ENCODE measurements at regions not wholly inside any gene's neighbourhood (a gene's known extent, or its start where the extent isn't known, plus 50 kb on each side); places are given as distances from the start of the nearest gene placed in this dataset.

DNA sequence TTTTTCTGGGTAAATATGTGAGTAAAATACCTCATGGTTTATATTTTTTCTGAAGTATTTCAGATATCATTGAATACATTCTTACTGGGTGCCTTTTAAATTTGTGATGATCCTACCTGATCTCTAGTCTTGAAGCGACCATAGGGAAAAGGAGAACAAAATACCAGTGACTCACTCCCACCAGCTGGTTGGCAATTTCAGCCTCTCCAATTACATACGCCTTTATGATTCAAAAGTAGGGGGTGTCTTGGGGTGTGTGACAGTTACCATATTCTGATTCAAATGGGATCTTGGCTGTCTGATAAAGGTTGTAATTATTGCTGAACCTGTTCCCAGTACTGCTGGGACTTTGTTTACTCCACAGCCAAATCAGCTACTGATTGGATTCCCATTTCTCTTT, 175.9 kb upstream of the NXPH2 start:
- H3K36me3 Mint-ChIP-seq (ENCODE audit: insufficient read depth) = no peaks in the 10 kb centered on the region
- no peak overlapping the region for H3K27ac Mint-ChIP-seq
- no peaks in the 10 kb centered on the region for H3K4me1 Mint-ChIP-seq (ENCODE audit: low read depth)
- no peaks in the 10 kb centered on the region for H3K27me3 Mint-ChIP-seq
- TF ChIP-seq, protein P1, sequence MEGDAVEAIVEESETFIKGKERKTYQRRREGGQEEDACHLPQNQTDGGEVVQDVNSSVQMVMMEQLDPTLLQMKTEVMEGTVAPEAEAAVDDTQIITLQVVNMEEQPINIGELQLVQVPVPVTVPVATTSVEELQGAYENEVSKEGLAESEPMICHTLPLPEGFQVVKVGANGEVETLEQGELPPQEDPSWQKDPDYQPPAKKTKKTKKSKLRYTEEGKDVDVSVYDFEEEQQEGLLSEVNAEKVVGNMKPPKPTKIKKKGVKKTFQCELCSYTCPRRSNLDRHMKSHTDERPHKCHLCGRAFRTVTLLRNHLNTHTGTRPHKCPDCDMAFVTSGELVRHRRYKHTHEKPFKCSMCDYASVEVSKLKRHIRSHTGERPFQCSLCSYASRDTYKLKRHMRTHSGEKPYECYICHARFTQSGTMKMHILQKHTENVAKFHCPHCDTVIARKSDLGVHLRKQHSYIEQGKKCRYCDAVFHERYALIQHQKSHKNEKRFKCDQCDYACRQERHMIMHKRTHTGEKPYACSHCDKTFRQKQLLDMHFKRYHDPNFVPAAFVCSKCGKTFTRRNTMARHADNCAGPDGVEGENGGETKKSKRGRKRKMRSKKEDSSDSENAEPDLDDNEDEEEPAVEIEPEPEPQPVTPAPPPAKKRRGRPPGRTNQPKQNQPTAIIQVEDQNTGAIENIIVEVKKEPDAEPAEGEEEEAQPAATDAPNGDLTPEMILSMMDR (IDR thresholded peaks at IDR 0.05; ENCODE audit: unreplicated experiment) = no peak
- no peak for DNase-seq (ENCODE audit: low spot score, unreplicated experiment)
- peaks cover 3% of the 10 kb centered on the region for H3K9me3 Mint-ChIP-seq (ENCODE audit: low read depth)
- no peak overlapping the region for H3K4me3 Mint-ChIP-seq (ENCODE audit: low read depth)

DNA sequence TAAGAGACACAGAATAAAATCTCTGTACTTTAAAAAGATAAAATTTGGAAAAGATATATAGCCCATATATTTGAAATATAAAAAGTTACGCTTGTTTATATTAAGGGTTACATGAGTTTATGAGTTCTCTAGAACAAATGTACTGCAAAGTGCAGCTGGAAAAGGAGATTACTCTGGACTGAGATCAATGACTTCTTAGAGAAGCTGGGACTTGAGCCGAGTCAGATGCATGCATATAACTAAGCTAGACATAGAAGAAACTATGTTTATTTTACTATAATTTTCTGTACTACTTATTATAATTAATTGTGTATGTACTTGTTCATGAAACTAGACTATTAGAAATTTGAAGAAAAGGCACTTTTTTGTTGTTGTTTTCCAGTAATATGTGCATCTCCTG, 170.3 kb upstream of the NXPH2 start:
- DNase-seq (ENCODE audit: low spot score, unreplicated experiment) = no peak
- no peaks in the 10 kb centered on the region for H3K36me3 Mint-ChIP-seq (ENCODE audit: insufficient read depth)
- H3K4me3 Mint-ChIP-seq (ENCODE audit: low read depth) = no peak overlapping the region
- peaks cover 3% of the 10 kb centered on the region for H3K9me3 Mint-ChIP-seq (ENCODE audit: low read depth)
- no peak overlapping the region for H3K27ac Mint-ChIP-seq
- TF ChIP-seq, protein P1 (IDR thresholded peaks at IDR 0.05; ENCODE audit: unreplicated experiment) = no peak
- H3K4me1 Mint-ChIP-seq (ENCODE audit: low read depth) = no peaks in the 10 kb centered on the region
- no peaks in the 10 kb centered on the region for H3K27me3 Mint-ChIP-seq

DNA sequence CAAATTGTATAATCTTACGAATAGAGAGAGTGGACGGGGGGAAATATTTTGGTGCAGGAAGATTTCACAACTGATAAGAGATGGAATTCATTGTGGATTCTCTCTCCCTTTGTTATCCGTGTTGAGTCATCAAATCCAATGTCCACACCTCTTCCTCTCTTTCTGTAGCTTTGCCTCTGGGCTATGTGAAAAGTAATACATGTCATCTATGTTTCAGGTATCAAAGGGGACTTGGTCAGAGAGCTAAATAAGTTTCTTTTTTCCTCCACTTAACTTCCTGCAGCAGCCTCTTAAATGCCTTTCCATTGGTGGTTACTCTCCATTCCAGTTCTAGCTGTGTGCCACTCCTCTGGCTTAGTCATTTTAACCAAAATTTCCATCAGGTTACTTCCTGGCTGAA, 169.3 kb upstream of the NXPH2 start:
- Mint-ChIP-seq H3K9me3 (ENCODE audit: low read depth) (peaks cover 3% of the 10 kb centered on the region), H3K36me3 (ENCODE audit: insufficient read depth) (no peaks in the 10 kb centered on the region), H3K27ac (no peak overlapping the region), H3K27me3 (no peaks in the 10 kb centered on the region), H3K4me1 (ENCODE audit: low read depth) (no peaks in the 10 kb centered on the region), H3K4me3 (ENCODE audit: low read depth) (no peak overlapping the region)
- DNase-seq (ENCODE audit: low spot score, unreplicated experiment) = no peak
- TF ChIP-seq, protein P1 (IDR thresholded peaks at IDR 0.05; ENCODE audit: unreplicated experiment) = no peak

DNA sequence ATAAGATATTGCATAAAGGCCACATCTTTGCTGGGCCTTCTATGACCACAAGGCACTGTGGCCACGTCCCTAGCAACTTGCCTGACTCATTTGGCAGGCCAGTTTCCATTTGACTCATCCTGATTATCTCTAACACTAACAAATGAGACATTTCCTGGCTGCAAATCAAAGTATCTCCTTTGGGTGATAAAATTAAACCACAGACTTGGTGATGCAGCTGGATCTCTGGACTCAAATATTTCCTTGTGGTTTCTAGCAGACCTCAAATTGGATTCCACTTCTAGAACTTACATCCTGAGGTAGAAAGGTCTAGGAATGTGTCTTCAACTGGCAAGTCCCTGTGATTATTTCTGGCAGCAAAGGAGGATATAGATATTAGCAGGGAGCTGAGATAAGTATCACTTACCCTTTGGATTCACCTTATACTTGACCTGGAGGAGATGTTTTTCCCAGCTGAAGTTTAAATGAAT, 167.9 kb upstream of the NXPH2 start:
- Mint-ChIP-seq H3K36me3 (ENCODE audit: insufficient read depth) (no peaks in the 10 kb centered on the region), H3K9me3 (ENCODE audit: low read depth) (no peaks in the 10 kb centered on the region), H3K4me3 (ENCODE audit: low read depth) (no peak overlapping the region), H3K27ac (no peak overlapping the region), H3K4me1 (ENCODE audit: low read depth) (no peaks in the 10 kb centered on the region), H3K27me3 (no peaks in the 10 kb centered on the region)
- no peak for DNase-seq (ENCODE audit: low spot score, unreplicated experiment)
- TF ChIP-seq, protein P1 (IDR thresholded peaks at IDR 0.05; ENCODE audit: unreplicated experiment) = no peak

DNA sequence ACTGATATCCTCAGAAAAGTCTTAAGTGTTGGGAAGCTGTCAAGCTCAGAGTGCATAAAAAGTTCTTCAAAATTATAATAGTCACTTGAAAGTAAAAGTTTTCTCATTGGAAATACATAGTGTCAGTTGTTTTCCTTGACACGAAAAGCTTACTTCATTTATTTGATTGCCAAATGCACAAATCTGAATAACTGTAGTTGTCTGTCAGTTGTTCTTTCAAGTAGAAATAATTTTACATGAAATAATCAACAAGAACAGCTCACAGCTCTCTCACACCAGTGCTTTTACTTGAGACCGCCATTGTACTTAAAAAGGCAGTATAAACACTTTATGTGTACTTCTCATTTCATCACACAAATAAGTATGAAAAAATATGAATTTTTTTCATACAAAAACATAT, 163.3 kb upstream of the NXPH2 start:
- Mint-ChIP-seq H3K4me3 (ENCODE audit: low read depth) (no peak overlapping the region), H3K27ac (no peak overlapping the region), H3K36me3 (ENCODE audit: insufficient read depth) (no peaks in the 10 kb centered on the region), H3K9me3 (ENCODE audit: low read depth) (peaks cover 17% of the 10 kb centered on the region), H3K27me3 (no peaks in the 10 kb centered on the region), H3K4me1 (ENCODE audit: low read depth) (no peaks in the 10 kb centered on the region)
- no peak for DNase-seq (ENCODE audit: low spot score, unreplicated experiment)
- TF ChIP-seq, protein P1 (IDR thresholded peaks at IDR 0.05; ENCODE audit: unreplicated experiment) = no peak
